Activated CD8-positive, alpha-beta T cell treated with anti-CD3 and anti-CD28 coated beads for 36 hours (primary cell): ENCODE measurements at regions not wholly inside any gene's neighbourhood (a gene's known extent, or its start where the extent isn't known, plus 50 kb on each side); places are given as distances from the start of the nearest gene placed in this dataset.

Experiments used
- ATAC-seq: fragments of 200-7000 bp; cut with Tn5 transposase; one replicate; pipeline ENCODE4 v1.10.0; 2021; ENCODE audit warnings: mild to moderate bottlenecking, moderate library complexity
- CTCF ChIA-PET: fragments of 350-600 bp; sonication (Branson Sonifier 250); formaldehyde crosslinking; loops from one replicate; lab custom pipeline; 2021; ENCODE audit warnings: antibody characterized with exemption; lab: Charles Lee
- POLR2A ChIA-PET: fragments of 350-600 bp; sonication (Branson Sonifier 250); formaldehyde crosslinking; loops from one replicate; lab custom pipeline; 2021; ENCODE audit warnings: antibody characterized with exemption; lab: Charles Lee
- DNase-seq: peaks from one replicate; pipeline ENCODE4 v3.0.0-alpha.2; 2020
- H3K27ac Mint-ChIP-seq: one replicate; pipeline ENCODE4 v1.8.0; 2021; ENCODE audit warnings: mild to moderate bottlenecking, mixed read lengths
- H3K27me3 Mint-ChIP-seq: one replicate; pipeline ENCODE4 v1.8.0; 2021; ENCODE audit warnings: mixed read lengths
- H3K36me3 Mint-ChIP-seq: one replicate; pipeline ENCODE4 v1.8.0; 2021; ENCODE audit warnings: low read depth, mixed read lengths
- H3K4me1 Mint-ChIP-seq: one replicate; pipeline ENCODE4 v1.8.0; 2021; ENCODE audit warnings: low read depth, mixed read lengths
- H3K4me3 Mint-ChIP-seq: one replicate; pipeline ENCODE4 v1.8.0; 2021; ENCODE audit warnings: mild to moderate bottlenecking, moderate library complexity, mixed read lengths
- H3K9me3 Mint-ChIP-seq: one replicate; pipeline ENCODE4 v1.8.0; 2021; ENCODE audit warnings: mixed read lengths
- CTCF ChIP-seq: fragments of 200-600 bp; IDR thresholded peaks from one replicate; pipeline ENCODE4 v1.8.0; 2022; ENCODE audit warnings: antibody characterized with exemption, mild to moderate bottlenecking
- intact Hi-C: fragments of 100-400 bp; cut with micrococcal nuclease; formaldehyde crosslinking; loops from one replicate; pipeline ENCODE4 v1.10.0; 2022

GRCh38 chr13:107422421-107422820 is 792.9 kb downstream of the LIG4 start:
- POLR2A ChIA-PET: no interaction called here
- ATAC-seq (no peak), DNase-seq (no peak)
- no peak overlapping the region for H3K4me3 Mint-ChIP-seq
- no peak for TF ChIP-seq CTCF
- H3K27me3 Mint-ChIP-seq: no peaks in the 10 kb centered on the region
- H3K27ac Mint-ChIP-seq: no peak overlapping the region
- no peaks in the 10 kb centered on the region for H3K4me1 Mint-ChIP-seq
- CTCF ChIA-PET: no interaction called here
- H3K36me3 Mint-ChIP-seq: no peaks in the 10 kb centered on the region
- intact Hi-C loops: no loop called here
- H3K9me3 Mint-ChIP-seq: peaks cover 14% of the 10 kb centered on the region

GRCh38 chr13:107421951-107422350 is 793.4 kb downstream of the LIG4 start:
- no peaks in the 10 kb centered on the region for H3K4me1 Mint-ChIP-seq
- POLR2A ChIA-PET: no interaction called here
- no peaks in the 10 kb centered on the region for H3K27me3 Mint-ChIP-seq
- no peaks in the 10 kb centered on the region for H3K36me3 Mint-ChIP-seq
- ATAC-seq (no peak), DNase-seq (no peak)
- intact Hi-C loops: no loop called here
- CTCF ChIA-PET: no interaction called here
- H3K27ac Mint-ChIP-seq: no peak overlapping the region
- H3K4me3 Mint-ChIP-seq: no peak overlapping the region
- no peak for TF ChIP-seq CTCF
- H3K9me3 Mint-ChIP-seq: peaks cover 14% of the 10 kb centered on the region

GRCh38 chr13:107421028-107421427 is 794.3 kb downstream of the LIG4 start:
- Mint-ChIP-seq H3K36me3 (no peaks in the 10 kb centered on the region), H3K4me1 (no peaks in the 10 kb centered on the region), H3K27me3 (no peaks in the 10 kb centered on the region), H3K27ac (no peak overlapping the region), H3K4me3 (no peak overlapping the region), H3K9me3 (peaks cover 14% of the 10 kb centered on the region)
- intact Hi-C loops: no loop called here
- ChIA-PET CTCF (no interaction called here), POLR2A (no interaction called here)
- no peak for TF ChIP-seq CTCF
- ATAC-seq (no peak), DNase-seq (no peak)

GRCh38 chr13:107413005-107413404 is 802.3 kb downstream of the LIG4 start:
- ATAC-seq (no peak), DNase-seq (no peak)
- Mint-ChIP-seq H3K27me3 (no peaks in the 10 kb centered on the region), H3K9me3 (no peaks in the 10 kb centered on the region), H3K4me3 (no peak overlapping the region), H3K4me1 (no peaks in the 10 kb centered on the region), H3K36me3 (no peaks in the 10 kb centered on the region), H3K27ac (no peak overlapping the region)
- intact Hi-C loops: no loop called here
- ChIA-PET CTCF (no interaction called here), POLR2A (no interaction called here)
- no peak for TF ChIP-seq CTCF

- Mint-ChIP-seq H3K4me3 (no peak overlapping the region), H3K36me3 (no peaks in the 10 kb centered on the region), H3K27me3 (no peaks in the 10 kb centered on the region), H3K27ac (no peak overlapping the region), H3K9me3 (no peaks in the 10 kb centered on the region), H3K4me1 (no peaks in the 10 kb centered on the region)
- CTCF ChIA-PET: no interaction called here
- no peak for TF ChIP-seq CTCF
- POLR2A ChIA-PET: no interaction called here
- ATAC-seq (no peak), DNase-seq (no peak)
- intact Hi-C loops: no loop called here
Measured at GRCh38 chr13:107407074-107407473, 808.3 kb downstream of the LIG4 start.
